Neural crest cell (in vitro differentiated cells): ENCODE measurements at regions not wholly inside any gene's neighbourhood (a gene's known extent, or its start where the extent isn't known, plus 50 kb on each side); places are given as distances from the start of the nearest gene placed in this dataset.

Experiments
- DNase-seq: peaks from one replicate; pipeline ENCODE4 v3.0.0; 2021; ENCODE audit warnings: low read depth, mixed read lengths, low spot score
- H3K27ac Mint-ChIP-seq: one replicate; pipeline ENCODE4 v1.8.0; 2021; ENCODE audit warnings: mild to moderate bottlenecking, mixed read lengths; ENCODE audit not compliant: unreplicated experiment
- H3K27me3 Mint-ChIP-seq: 2 replicates; pipeline ENCODE4 v1.8.0; 2021; ENCODE audit warnings: low read depth, mild to moderate bottlenecking, mixed read lengths
- H3K36me3 Mint-ChIP-seq: 2 replicates; pipeline ENCODE4 v1.8.0; 2021; ENCODE audit warnings: low read depth, mild to moderate bottlenecking, mixed read lengths
- H3K4me1 Mint-ChIP-seq: 2 replicates; pipeline ENCODE4 v1.8.0; 2021; ENCODE audit warnings: mixed read lengths
- H3K4me3 Mint-ChIP-seq: one replicate; pipeline ENCODE4 v1.8.0; 2021; ENCODE audit warnings: mild to moderate bottlenecking, mixed read lengths
- H3K9me3 Mint-ChIP-seq: 2 replicates; pipeline ENCODE4 v1.8.0; 2021; ENCODE audit warnings: mixed read lengths
- CTCF ChIP-seq: fragments of 200-600 bp; sonication (generic); conservative IDR thresholded peaks from 2 replicates; pipeline ENCODE4 v1.5.0; 2021; ENCODE audit warnings: antibody characterized with exemption, mild to moderate bottlenecking

- TF ChIP-seq CTCF = no peak
- Mint-ChIP-seq H3K27me3 (no peaks in the 10 kb centered on the region), H3K36me3 (no peaks in the 10 kb centered on the region), H3K27ac (no peak overlapping the region), H3K4me1 (no peaks in the 10 kb centered on the region), H3K9me3 (no peaks in the 10 kb centered on the region), H3K4me3 (no peak overlapping the region)
- no peak for DNase-seq
These were observed 288.9 kb upstream of the CDH18 start for GRCh38 chr5:20276959-20277263.

- H3K36me3 Mint-ChIP-seq = no peaks in the 10 kb centered on the region
- H3K4me3 Mint-ChIP-seq = no peak overlapping the region
- no peaks in the 10 kb centered on the region for H3K9me3 Mint-ChIP-seq
- H3K27me3 Mint-ChIP-seq = no peaks in the 10 kb centered on the region
- H3K4me1 Mint-ChIP-seq = no peaks in the 10 kb centered on the region
- DNase-seq = no peak
- H3K27ac Mint-ChIP-seq = no peak overlapping the region
- no peak for TF ChIP-seq CTCF
These were observed 288.3 kb upstream of the CDH18 start for GRCh38 chr5:20276061-20276958.

- no peak overlapping the region for H3K27ac Mint-ChIP-seq
- TF ChIP-seq CTCF = no peak
- no peak overlapping the region for H3K4me3 Mint-ChIP-seq
- H3K9me3 Mint-ChIP-seq = peaks cover 5% of the 10 kb centered on the region
- peaks cover 3% of the 10 kb centered on the region for H3K36me3 Mint-ChIP-seq
- no peaks in the 10 kb centered on the region for H3K27me3 Mint-ChIP-seq
- no peaks in the 10 kb centered on the region for H3K4me1 Mint-ChIP-seq
- no peak for DNase-seq
These were observed 278.1 kb upstream of the CDH18 start for GRCh38 chr5:20266066-20266465.

GRCh38 chr5:20262896-20263295 lies 274.9 kb upstream of the CDH18 start:
- H3K27me3 Mint-ChIP-seq = no peaks in the 10 kb centered on the region
- peaks cover 6% of the 10 kb centered on the region for H3K9me3 Mint-ChIP-seq
- H3K4me3 Mint-ChIP-seq = no peak overlapping the region
- DNase-seq = no peak
- H3K4me1 Mint-ChIP-seq = no peaks in the 10 kb centered on the region
- no peak for TF ChIP-seq CTCF
- H3K27ac Mint-ChIP-seq = no peak overlapping the region
- peaks cover 3% of the 10 kb centered on the region for H3K36me3 Mint-ChIP-seq

- Mint-ChIP-seq H3K4me3 (no peak overlapping the region), H3K4me1 (no peaks in the 10 kb centered on the region), H3K9me3 (peaks cover 8% of the 10 kb centered on the region), H3K36me3 (no peaks in the 10 kb centered on the region), H3K27ac (no peak overlapping the region), H3K27me3 (no peaks in the 10 kb centered on the region)
- TF ChIP-seq CTCF = no peak
- DNase-seq = no peak
These were observed 266.7 kb upstream of the CDH18 start for GRCh38 chr5:20254748-20255147.
